GM18858 (cell line): ENCODE measurements at regions not wholly inside any gene's neighbourhood (a gene's known extent, or its start where the extent isn't known, plus 50 kb on each side); places are given as distances from the start of the nearest gene placed in this dataset.

ENCODE experiments used
- ATAC-seq: cut with Tn5 transposase; IDR thresholded peaks from one replicate; pipeline ENCODE4 v1.9.1; 2021; ENCODE audit not compliant: unreplicated experiment

DNA sequence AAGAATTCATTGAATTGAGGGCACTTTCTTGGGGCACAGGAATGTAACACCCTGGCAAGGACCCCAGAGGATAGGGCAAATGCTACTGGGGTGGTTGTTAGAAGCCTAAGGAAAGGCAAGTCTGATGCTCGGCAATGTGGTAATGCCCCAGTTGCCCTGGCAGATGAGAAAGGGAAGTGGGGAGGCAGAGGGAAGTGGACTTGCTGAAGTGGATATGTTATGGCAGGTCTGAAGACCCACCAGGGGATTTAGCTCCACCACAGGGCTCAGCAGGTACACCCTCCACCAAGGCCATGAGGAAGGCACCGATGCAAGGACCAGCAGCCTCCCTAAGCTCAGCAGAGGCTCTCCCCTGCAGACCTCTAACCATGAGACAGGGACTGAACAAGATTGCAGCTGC lies 184.8 kb downstream of the IRX5 start:
- no peak for ATAC-seq

DNA sequence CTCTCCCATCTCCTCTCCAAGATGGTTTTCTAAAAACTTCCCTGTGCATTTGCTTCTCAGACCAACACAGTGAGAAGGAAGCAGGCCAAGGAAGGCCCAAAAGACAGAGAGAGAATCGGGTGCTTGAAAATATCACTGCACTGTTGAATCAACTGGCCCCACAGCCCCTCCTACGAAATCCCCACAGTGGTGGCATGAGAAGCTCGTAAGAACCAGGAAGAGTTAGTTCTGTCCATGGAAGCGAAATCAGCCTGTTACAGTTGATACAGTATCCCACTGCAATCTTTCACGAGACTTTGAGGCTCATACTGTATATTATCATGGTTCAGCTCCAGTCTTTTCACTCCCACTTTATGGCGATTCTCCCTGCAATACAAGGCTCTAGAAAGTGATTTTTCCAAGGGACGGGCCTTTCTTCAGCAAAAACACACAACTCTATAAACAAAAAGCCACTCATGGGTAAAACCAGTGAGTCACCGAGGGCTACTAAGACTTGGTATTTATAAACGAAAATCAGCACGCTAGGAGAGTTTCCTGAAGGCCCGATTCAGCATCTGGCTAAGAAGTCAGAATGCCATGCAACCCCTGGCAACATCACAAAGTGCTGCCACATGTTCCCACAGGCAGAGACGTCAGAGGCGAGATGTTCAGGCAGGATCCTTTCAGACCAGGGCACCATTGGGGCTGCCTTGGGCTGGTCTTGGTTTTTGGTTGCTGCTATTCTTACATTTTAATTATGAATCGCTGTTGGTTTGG lies 185.7 kb downstream of the IRX5 start:
- no peak for ATAC-seq

DNA sequence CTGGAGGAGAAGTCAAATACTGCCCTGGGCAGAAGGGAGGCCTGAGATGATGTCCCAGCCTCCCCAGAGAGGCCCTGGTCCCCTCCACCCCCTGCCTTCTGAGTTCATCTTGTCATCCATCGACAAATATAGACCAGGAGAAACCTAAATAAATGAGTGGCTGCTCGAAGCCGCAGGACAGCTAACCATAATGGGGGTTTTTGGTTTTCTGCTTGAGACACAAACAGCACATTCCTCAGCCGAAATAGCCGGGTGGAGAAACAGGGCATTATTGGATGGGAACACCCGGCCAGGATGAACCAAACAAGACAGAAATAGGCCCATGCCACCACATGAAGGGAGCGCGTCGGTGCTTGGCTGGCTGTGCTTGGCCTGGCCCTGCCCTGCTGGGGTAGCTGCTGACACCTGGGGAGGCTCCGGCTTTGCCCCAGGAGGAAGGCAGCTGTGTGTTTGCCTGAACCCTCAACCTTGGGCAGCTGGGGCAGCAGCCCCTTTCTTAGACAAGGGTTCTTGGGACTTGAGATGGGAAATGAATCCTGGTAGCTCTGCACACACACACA lies 188.1 kb downstream of the IRX5 start:
- ATAC-seq: no peak

DNA sequence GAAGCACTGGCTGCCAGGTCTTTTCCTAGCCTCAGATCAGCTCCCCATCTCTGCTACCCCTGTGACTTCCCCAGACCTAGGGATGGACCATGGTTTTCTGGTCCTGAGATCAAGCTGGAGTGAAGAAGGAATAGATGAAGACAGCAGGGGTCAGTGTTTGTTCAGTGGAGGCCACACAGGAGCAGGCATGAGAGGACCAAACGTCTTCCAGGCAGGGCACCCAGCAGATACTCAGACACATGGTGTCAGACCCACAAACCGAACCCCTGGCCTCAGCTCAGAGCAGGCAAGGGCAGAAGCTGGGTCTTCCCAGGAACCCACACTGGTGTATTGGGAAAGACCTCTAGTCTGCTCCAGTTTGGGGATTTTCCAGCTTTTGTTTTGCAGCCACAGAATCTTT lies 189.7 kb downstream of the IRX5 start:
- ATAC-seq: no peak

DNA sequence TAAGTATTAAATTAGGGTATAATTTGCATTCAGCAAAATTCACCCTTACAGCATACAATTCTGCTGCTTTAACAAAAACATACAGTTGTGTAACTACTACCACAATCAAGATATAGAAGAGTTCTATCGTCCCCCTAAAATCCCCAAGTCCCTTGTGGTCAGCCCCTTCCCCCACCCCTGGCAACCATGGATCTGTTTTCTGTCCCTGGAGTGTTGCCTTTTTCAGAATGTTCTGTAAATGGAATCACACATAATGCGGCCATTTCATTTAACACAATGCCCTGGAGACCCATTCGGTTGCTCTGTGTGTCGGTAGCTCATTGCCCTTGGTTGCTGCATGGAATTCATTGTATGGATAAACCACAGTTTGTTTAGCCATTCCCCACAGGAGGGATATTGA lies 190.2 kb downstream of the IRX5 start:
- ATAC-seq: no peak

DNA sequence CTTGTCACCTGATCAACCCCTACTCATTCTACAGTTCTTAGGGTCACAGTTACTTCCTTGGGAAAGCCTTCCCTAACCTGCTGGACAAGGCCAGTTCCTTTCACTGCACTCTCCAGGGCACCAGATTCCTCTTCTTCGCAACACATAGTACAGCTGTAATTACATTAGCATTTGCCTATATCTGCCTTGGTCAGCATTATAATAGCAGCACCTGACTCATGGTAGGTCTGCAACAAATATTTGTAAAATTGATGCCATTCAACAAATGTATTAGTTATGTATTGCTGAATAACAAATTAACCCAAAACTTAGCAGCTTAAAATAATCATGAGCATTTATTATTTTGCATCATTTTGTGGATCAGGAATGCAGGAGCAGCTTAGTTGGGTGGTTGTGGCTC lies 193.0 kb downstream of the IRX5 start:
- ATAC-seq: no peak

DNA sequence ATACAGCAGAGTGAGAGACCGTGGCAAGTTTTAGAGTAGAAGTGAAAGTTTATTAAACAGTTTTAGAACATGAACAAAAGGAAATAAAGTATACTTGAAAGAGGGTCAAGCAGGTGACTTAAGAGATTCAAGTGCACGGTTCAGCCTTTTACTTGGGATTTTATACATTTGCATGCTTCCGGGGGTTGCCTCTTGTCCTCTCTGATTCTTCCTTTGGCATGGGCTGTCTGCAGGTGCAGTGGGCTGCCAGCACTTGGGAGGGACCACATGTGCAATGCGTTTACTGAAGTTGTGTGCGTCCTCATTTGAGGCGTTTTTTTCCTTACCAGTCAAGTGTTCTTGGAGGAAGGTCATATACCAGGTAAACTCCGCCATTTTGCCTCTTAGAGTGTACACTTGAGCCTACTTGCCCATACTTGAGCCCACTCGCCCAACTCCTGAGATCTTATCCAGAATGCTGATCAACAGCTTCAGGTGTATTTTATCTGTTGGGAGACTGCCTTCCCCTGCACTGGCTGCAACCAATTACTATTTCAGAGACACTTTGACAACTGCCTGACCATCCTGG lies 195.2 kb downstream of the IRX5 start:
- no peak for ATAC-seq

DNA sequence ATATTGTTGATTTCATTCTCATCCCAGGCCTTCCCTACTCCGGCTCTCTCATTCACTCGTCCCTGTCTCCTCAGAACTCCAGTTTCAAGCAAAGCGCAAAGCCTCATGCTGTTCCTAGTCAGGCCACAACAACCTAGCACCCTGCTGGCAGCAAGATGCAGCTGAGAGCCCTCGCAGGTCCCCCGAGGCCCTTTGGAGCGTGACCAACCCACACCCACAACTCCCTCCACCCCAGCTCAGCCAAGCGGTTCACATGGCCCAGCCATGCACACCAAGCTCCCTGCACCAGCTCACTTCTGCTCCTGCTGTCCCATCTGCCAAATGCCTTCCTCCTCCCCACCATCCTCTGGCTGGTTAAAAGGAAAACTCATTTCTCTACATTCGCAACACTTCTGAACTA lies 195.8 kb downstream of the IRX5 start:
- no peak for ATAC-seq

DNA sequence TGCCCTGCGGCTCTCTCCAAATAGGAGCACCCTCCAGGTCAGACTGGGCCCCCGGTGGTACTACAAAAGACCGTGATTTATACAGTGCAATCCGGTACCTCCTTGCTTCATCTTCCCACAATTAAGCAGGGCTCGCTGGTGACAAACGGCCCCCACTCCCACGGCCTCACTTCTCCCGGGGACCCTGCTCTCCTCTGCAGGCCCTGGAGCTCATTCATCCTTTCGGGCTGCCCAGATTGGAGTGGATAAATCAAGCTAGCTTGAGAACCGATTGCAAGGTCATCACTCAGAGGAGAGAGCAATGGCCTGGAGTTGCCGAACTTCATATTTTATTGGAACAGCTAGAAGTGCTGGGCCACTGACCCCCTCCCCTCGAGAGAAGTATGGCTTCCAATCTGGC lies 193.5 kb upstream of the IRX6 start:
- ATAC-seq: no peak

DNA sequence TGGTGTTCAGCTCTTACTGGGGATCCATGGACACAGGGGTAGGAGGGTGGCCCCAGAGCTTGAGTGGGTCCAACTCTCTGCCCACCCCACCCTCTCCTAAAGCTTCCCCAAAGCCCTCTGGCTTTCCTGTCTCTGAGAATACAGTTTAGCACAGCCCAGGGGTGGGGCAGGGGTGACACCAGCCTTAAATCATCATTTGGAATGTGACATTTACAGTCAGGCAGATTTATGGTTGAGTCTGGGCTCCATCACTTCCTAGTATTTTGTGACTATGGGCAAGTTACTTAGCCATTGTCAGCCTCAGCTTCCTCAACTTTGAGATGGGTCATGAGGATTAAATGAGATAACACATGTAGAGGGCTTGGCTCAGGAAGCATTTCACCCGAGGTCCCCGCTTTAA lies 193.1 kb upstream of the IRX6 start:
- no peak for ATAC-seq

DNA sequence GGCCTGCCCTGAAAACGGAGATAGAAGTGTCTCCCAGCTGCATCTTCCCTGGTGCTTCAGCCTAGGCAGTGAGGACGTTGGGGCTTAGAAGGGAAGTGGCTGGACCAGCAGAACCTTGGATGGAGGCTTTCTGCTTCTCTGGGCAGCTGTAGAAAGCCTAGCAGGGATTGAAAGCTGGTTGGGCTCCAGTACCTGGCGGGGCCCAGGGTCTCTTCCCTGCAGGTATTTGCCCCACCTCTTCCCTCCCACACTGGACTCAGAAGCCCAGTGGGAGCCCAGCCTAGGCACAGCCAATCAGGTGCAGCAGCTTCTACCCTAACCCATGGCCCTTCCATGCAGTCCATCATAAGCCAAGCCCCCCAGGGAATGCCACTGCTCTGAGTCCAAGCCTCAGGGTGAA lies 190.3 kb upstream of the IRX6 start:
- ATAC-seq: no peak

DNA sequence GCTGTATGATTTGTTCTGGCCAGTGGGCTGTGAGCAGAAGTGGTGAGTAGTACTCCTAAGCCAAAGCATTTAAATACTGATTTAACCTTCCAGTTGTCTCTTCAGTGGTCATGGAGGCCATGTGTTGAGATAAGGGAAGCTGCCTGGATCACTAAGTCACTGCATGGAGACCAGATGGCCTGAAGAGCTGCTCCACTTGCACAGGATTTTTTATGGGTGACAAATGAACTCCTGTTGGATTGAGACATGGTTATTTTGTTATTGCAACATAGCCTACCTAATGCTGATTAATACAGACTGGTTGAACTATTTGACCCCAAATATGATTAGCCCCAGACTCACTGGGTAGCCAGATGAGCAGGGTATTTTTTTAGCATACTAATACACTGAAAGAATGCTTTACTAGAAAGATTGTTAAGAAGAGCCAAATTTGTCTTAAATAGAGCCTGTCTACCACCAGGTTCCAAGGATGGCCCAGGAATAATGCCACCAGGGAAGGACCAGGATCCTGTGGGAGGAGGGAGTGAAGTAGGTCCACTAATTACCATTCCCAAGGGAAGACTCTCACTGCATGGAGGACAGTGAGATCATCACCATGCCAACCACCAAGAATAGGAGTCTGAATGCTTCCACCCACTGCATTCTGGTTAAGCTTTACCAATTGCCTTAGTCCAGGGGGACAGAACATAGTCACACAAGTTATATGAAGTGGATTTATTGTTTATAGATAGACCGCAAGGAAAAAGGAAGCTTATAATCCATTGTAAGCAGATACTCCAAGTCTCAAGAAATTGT lies 187.4 kb upstream of the IRX6 start:
- ATAC-seq: no peak

DNA sequence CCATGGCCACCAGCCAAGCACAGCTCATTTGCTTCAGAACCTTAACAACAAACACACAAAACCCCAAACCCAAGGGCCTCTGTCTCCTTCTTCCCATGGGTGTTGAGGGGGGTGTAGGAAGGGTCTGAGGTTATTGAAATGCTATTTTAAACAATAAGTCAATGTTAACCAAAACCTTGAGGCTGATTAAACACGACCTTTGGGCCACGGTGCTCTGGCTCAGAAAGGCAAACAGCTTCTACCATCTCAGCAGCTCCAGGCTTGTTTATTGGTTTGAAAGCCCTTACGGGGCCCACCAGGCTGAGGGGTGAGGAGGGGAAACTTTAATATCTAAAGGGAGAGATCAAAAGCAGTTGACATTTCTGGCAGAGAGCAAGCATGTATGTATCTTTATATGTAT lies 185.7 kb upstream of the IRX6 start:
- ATAC-seq: no peak

DNA sequence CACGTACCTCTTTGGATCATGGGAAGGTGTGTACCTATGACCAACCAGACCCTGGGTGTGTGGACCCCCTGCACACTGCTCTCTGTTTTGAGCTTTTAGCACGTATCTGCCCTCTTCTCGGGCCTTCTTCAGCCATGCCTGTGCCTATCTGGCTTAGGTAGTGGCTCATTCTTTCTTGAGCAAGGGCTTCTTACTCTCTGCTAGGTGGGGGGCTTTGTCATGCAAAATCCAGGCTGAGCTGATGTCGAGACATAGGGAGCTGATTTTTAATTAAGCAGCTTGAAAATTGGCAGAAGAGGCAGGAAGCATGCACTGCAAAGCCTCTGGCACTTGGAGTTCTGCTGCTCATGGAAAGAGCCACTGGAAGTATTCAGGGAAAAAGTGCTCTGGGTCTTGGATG lies 181.6 kb upstream of the IRX6 start:
- no peak for ATAC-seq

DNA sequence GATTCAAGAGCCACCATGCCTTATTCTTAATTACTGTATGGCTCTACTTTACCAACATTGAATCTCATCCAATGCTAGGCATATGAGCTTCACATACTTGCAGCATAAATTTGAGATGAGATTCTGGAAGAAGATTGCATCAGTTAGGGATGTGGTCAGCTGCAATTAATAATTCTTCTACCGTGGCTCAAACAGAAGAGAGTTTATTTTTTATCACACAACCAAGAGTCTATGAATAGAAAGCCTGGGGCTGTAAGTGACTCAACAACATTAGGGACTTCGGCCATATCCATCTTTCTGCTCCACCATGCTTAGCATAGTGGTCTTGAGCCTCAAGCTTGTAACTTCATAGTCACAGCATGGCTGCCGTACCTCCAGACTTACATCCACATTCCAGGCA lies 179.4 kb upstream of the IRX6 start:
- no peak for ATAC-seq

DNA sequence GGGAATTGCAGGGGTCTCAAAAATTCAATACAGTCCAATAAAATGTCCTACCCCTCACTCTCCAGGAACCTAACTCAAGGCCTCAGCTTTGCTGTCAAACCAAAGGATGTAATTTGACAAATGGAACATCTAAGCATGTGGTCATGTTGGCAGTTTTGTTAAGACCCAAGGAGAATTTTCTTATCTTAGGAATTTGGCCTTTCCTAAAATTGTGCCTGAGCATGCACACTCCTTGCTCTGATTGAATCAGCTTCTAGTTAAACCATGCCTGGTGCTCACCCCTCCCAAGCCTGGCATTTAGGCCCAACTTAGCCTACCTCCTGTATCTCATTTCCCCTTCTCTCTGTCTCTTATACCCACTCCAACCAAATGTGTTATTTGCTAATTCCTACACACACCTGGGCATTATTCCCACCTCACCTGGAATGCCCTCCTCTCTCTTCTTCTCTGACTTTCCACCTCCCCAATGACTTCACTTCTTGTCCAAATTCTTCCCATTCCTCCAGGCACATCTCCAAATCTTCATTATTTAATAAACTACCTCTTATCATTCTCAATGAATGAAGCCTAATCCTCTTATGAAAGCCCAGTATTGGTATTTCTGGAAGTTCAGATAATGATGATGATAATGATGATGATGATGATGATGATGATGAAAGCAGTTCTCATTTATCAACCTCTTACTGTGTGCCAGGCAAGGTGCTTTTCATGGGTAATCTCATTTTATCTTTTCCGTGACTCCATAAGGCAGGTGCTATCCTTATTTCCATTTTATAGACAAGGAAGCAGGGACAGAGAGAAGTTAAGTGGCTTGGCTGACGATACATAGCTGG lies 178.0 kb upstream of the IRX6 start:
- ATAC-seq: no peak

DNA sequence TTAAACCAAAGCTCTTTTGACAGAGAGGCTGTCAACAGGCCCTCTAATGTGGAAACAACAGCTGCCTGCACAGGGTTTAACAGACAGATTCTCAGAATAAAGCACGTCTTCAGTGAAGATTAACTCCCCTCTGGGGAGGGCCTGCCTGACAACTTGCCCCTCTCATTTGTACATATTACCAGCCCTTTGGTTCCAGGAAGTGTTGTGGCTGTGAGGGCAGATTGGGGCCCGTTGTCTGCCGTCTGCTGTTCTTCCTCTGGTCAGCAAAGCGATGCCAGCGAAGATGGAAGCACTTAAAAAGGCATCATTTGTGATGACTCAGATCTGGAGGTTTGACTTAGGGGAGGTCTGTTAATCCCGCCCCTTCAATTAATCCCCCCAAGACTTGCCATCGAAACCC lies 177.0 kb upstream of the IRX6 start:
- no peak for ATAC-seq

DNA sequence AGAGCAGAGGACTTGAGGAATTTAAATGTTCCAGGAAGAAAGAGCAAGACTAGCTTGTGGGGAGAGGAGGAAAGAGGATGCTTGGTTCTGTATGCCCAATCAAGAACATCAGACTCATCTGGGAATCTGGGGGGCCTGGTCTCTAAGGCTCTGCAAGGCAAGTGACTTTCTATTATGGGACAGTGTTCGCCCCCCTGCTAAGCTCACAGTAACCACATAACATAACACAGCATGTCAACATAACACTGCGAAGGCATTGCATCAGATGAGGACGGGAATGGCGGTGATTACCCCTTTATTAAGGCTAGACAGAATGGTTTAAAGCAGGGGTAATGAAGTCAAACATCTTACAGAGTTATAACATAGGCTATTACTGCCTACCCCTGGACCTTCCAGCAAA lies 176.6 kb upstream of the IRX6 start:
- no peak for ATAC-seq

DNA sequence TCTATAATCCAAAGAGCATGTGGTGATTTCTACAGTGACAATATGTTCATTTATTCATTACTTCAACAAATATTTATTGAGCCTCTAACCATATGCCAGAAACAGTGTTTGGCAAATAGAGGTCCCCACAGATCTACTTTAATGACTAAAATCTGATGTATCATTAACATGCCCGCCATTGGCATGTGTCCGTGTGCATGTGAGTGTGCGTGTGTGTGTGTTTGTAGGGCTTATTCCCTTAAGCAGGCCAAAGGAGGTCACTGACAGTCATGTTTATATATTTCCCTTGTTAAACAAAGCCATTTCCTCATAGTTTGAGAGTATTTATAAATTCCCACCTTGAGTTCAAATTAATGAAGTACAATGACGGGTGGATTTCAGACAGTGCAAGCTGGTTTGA lies 174.4 kb upstream of the IRX6 start:
- no peak for ATAC-seq

DNA sequence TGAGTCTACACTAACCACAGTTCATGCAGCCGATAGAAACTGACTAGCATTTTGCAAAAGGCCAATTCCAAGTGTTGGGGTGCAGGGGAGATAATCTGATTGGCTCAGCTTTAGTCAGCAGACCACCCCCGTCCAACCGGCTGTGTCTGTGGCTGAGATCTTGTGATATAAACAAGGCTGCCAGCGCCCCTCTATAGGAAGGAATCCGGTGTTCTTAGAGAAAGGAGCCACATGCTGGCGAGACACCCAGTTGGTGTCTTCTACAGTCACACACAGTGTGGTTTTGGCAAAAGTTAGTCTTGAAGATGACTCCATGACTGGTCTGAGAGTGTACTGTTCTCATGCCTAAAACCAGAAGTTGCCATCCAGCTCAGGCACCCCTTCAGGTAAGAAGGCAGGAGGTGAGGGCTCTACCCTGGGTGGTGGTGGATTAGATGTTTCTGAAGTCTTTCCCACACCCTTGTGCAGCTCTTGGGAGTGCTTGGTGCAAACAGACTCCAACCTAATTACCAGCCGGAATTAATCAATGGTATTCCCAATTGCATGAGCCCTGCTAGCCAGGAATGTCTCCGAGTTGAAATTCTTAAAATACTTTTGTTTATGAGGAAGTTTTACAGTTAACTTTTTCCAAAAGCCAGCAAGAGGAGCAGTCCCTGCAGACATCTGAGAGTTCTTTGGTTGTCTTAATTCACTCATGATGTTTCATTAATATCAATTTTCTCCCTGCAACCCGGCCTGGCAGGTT lies 172.3 kb upstream of the IRX6 start:
- ATAC-seq: no peak
